ENCODE measurements at regions not wholly inside any gene's neighbourhood (a gene's known extent, or its start where the extent isn't known, plus 50 kb on each side); places are given as distances from the start of the nearest gene placed in this dataset.
"Not testable (repeated sequence)": the region's sequence is repeated elsewhere in the genome, so short reads cannot be mapped to it uniquely, and the experiment has no call there.

GRCh38 chr6:30814146-30815040 is 69.9 kb upstream of the DDR1 start:
- no peak for TF ChIP-seq CTCF (conservative IDR thresholded peaks at IDR 0.05)
- H3K9me3 ChIP-seq (ENCODE audit: control insufficient read depth, low read length) = no peaks in the 10 kb centered on the region
- no peak overlapping the region for H3K9ac ChIP-seq (ENCODE audit: extremely low read depth, low read length, poor library complexity, severe bottlenecking)

DNA sequence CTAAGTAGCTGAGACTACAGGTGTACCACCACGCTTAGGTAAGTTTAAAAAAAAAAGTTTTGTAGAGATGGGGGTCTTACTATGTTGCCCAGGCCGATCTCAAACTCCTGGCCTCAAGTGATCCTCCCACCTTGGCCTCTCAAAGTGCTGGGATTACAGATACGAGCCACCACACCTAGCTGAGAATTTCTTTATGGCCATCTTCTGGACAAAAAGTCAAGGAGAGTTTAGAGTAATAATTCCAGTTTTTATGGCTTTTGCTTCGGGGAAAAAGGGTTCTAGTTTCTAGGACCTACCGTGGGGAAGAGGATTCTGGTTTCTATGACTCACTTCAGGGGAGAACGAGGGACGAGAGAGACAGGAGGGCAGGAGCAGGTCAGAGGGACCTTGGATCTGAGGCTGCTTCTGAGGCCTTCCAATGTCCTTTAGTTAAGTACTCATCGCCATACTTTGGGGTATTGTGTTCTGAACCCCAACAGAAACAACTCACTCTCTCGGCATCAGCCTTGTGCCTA is 69.3 kb upstream of the IER3 start:
- WGBS, 2 experiments (ENCODE audit: insufficient coverage in 1 of 2, insufficient read length in 1 of 2) = 78 to 85% methylated on average over 6 to 9 of the region's 9 CpGs
- Histone ChIP-seq H3K27ac (ENCODE audit: low read depth, low read length) (no peak overlapping the region), H3K4me1 (ENCODE audit: control insufficient read depth, insufficient read depth, low read length) (no peaks in the 10 kb centered on the region), H3K4me3 (ENCODE audit: low read length) (no peak overlapping the region), H3K27me3 (ENCODE audit: control insufficient read depth, insufficient read depth, low read length, poor library complexity, severe bottlenecking) (no peaks in the 10 kb centered on the region), H3K36me3 (ENCODE audit: control insufficient read depth, insufficient read depth, low read length) (no peaks in the 10 kb centered on the region), H3K9me3 (ENCODE audit: control insufficient read depth, low read length) (no peaks in the 10 kb centered on the region), H3K9ac (ENCODE audit: extremely low read depth, low read length, poor library complexity, severe bottlenecking) (no peak overlapping the region)
- Mint-ChIP-seq H3K36me3 (ENCODE audit: low read depth) (no peaks in the 10 kb centered on the region), H3K27me3 (ENCODE audit: insufficient read depth) (no peaks in the 10 kb centered on the region), H3K27ac (no peak overlapping the region), H3K9me3 (peaks cover 12% of the 10 kb centered on the region), H3K4me3 (no peak overlapping the region), H3K4me1 (peaks cover 15% of the 10 kb centered on the region)
- no peak for DNase-seq
- no peak for TF ChIP-seq CTCF (conservative IDR thresholded peaks at IDR 0.05)

More at GRCh38 chr6:30814146-30815040, 69.9 kb upstream of the DDR1 start:
- H3K27ac Mint-ChIP-seq = no peak overlapping the region
- no peaks in the 10 kb centered on the region for H3K27me3 Mint-ChIP-seq (ENCODE audit: insufficient read depth)
- H3K4me3 Mint-ChIP-seq = no peak overlapping the region
- no peaks in the 10 kb centered on the region for H3K27me3 ChIP-seq (ENCODE audit: control insufficient read depth, insufficient read depth, low read length, poor library complexity, severe bottlenecking)
- no peak overlapping the region for H3K27ac ChIP-seq (ENCODE audit: low read depth, low read length)
- 81 to 83% methylated on average over 7 to 11 of the region's 11 CpGs for WGBS, 2 experiments (ENCODE audit: insufficient coverage in 1 of 2, insufficient read length in 1 of 2)
- H3K9me3 Mint-ChIP-seq = peaks cover 12% of the 10 kb centered on the region
- no peaks in the 10 kb centered on the region for H3K36me3 Mint-ChIP-seq (ENCODE audit: low read depth)
- peak; percentile 71 for DNase-seq
- H3K36me3 ChIP-seq (ENCODE audit: control insufficient read depth, insufficient read depth, low read length) = no peaks in the 10 kb centered on the region
- no peaks in the 10 kb centered on the region for H3K4me1 ChIP-seq (ENCODE audit: control insufficient read depth, insufficient read depth, low read length)
- H3K4me3 ChIP-seq (ENCODE audit: low read length) = no peak overlapping the region
- H3K4me1 Mint-ChIP-seq = peaks cover 15% of the 10 kb centered on the region

DNA sequence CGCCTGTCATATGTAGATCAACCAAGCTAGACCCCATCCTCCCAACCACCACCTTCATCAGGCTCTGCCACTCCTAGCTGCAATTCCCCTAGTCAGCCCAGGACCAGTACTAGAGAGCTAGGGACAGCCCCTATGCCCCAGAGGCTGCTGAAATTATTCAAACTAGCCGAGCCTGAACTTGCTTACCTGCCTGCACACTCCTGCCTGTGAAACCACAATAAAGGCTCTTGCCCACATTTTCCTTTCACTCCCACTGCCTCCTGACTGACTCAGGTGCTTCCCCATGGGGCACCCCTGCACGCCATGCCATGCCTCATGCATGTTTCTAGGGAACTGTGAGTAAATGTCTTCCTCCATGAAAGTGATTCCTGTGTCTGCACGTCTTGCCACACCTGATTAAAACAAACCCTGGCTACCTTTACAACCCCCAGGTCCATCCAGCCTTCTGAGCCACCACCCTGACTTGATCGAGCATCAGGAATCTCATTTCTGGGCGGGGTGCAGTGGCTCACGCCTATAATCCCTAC is 66.5 kb upstream of the IER3 start:
- TF ChIP-seq CTCF (conservative IDR thresholded peaks at IDR 0.05) = no peak
- Histone ChIP-seq H3K9ac (ENCODE audit: extremely low read depth, low read length, poor library complexity, severe bottlenecking) (no peak overlapping the region), H3K27me3 (ENCODE audit: control insufficient read depth, insufficient read depth, low read length, poor library complexity, severe bottlenecking) (no peaks in the 10 kb centered on the region), H3K36me3 (ENCODE audit: control insufficient read depth, insufficient read depth, low read length) (no peaks in the 10 kb centered on the region), H3K4me3 (ENCODE audit: low read length) (no peak overlapping the region), H3K27ac (ENCODE audit: low read depth, low read length) (no peak overlapping the region), H3K4me1 (ENCODE audit: control insufficient read depth, insufficient read depth, low read length) (no peaks in the 10 kb centered on the region), H3K9me3 (ENCODE audit: control insufficient read depth, low read length) (no peaks in the 10 kb centered on the region)
- H3K9me3 Mint-ChIP-seq = peaks cover 12% of the 10 kb centered on the region
- peaks cover 15% of the 10 kb centered on the region for H3K4me1 Mint-ChIP-seq
- peak; percentile 65 for DNase-seq
- no peaks in the 10 kb centered on the region for H3K27me3 Mint-ChIP-seq (ENCODE audit: insufficient read depth)
- H3K4me3 Mint-ChIP-seq = no peak overlapping the region
- 82 to 85% methylated on average over 4 to 7 of the region's 7 CpGs for WGBS, 2 experiments (ENCODE audit: insufficient coverage in 1 of 2, insufficient read length in 1 of 2)
- H3K36me3 Mint-ChIP-seq (ENCODE audit: low read depth) = no peaks in the 10 kb centered on the region
- H3K27ac Mint-ChIP-seq = peak overlapping the region; percentile 18

DNA sequence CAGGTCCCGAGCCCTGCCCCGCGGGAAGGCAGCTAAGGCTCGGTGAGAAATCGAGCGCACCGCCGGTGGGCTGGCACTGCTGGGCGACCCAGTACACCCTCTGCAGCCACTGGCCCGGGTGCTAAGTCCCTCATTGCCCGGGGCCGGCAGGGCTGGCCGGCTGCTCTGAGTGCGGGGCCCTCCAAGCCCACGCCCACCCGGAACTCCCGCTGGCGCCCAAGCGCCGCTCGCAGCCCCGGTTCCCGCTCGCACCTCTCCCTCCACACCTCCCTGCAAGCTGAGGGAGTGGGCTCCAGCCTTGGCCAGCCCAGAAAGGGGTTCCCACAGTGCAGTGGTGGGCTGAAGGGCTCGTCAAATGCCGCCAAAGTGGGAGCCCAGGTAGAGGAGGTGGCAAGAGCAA is 63.2 kb upstream of the IER3 start:
- 91% methylated on average over 26 of the region's 26 CpGs; no CpG with 5 or more reads in 1 of the 2 experiments for WGBS, 2 experiments (ENCODE audit: insufficient coverage in 1 of 2, insufficient read length in 1 of 2)
- H3K27ac ChIP-seq (ENCODE audit: low read depth, low read length); H3K27ac Mint-ChIP-seq; H3K36me3 ChIP-seq (ENCODE audit: control insufficient read depth, insufficient read depth, low read length); H3K27me3 ChIP-seq (ENCODE audit: control insufficient read depth, insufficient read depth, low read length, poor library complexity, severe bottlenecking); H3K27me3 Mint-ChIP-seq (ENCODE audit: insufficient read depth); H3K9me3 ChIP-seq (ENCODE audit: control insufficient read depth, low read length); H3K4me3 Mint-ChIP-seq; H3K9me3 Mint-ChIP-seq; H3K36me3 Mint-ChIP-seq (ENCODE audit: low read depth); H3K4me3 ChIP-seq (ENCODE audit: low read length); DNase-seq; H3K9ac ChIP-seq (ENCODE audit: extremely low read depth, low read length, poor library complexity, severe bottlenecking); H3K4me1 ChIP-seq (ENCODE audit: control insufficient read depth, insufficient read depth, low read length): not testable (repeated sequence)
- H3K4me1 Mint-ChIP-seq = peaks cover 14% of the 10 kb centered on the region
